ENCODE measurements at regions not wholly inside any gene's neighbourhood (a gene's known extent, or its start where the extent isn't known, plus 50 kb on each side); places are given as distances from the start of the nearest gene placed in this dataset.

GRCh38 chr7:17680943-17681351 lies 259.3 kb downstream of the SNX13 start:
- no peak for TF ChIP-seq POLR2A (IDR thresholded peaks at IDR 0.05; ENCODE audit: borderline replicate concordance, extremely low read depth, insufficient read depth, insufficient read length)
- no peak for TF ChIP-seq ZFX (IDR thresholded peaks at IDR 0.05)
- no peak for TF ChIP-seq EZH2 (IDR thresholded peaks at IDR 0.05)
- peak; percentile 2 to 66 (median 54); a peak in 3 of 6 replicates for TF ChIP-seq CTCF (IDR thresholded peaks at IDR 0.05 in 2 of 3, conservative IDR thresholded peaks at IDR 0.05 in 1 of 3; ENCODE audit: borderline replicate concordance in 1 of 3, insufficient read depth in 1 of 3, low read depth in 2 of 3, low read length in 2 of 3)
- no peak for TF ChIP-seq REST (IDR thresholded peaks at IDR 0.05; ENCODE audit: low read depth)
- no peak for TF ChIP-seq EZH2phosphoT487 (IDR thresholded peaks at IDR 0.05; ENCODE audit: borderline replicate concordance)
- TF ChIP-seq EGR1 (IDR thresholded peaks at IDR 0.05; ENCODE audit: low read depth) = no peak
- TF ChIP-seq SRF (IDR thresholded peaks at IDR 0.05; ENCODE audit: low read depth) = no peak
- no peak for TF ChIP-seq SIN3A (IDR thresholded peaks at IDR 0.05; ENCODE audit: low read depth)
